GM12892 (cell line): ENCODE measurements at regions not wholly inside any gene's neighbourhood (a gene's known extent, or its start where the extent isn't known, plus 50 kb on each side); places are given as distances from the start of the nearest gene placed in this dataset.

Source experiments
- POLR2A ChIP-seq: IDR thresholded peaks from 2 replicates; pipeline ENCODE4 v1.6.1; 2011; ENCODE audit warnings: low read depth, low read length, control low read depth
- POLR2AphosphoS5 ChIP-seq: IDR thresholded peaks from 2 replicates; pipeline ENCODE4 v1.6.1; 2011; ENCODE audit warnings: low read depth, low read length, control low read depth

DNA sequence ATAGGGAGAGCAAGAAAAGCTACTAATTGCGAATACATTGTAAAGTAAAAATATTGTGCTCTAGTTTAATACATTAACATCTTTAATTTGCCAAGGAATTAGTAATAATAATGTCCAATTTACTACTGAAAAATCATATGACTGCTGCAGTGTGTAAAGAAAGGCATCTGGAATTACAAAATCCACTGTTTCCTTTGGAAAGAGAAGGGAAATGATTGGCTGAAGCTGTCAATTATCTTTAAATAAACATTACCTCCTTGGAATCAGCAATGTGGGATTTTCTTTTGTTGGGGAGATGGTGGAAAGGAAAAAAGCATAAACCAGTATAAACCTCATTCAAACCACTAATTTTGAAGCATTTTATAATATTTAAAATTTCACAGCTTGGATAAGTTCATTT, 276.0 kb downstream of the MAP2K6 start:
- no peak for TF ChIP-seq POLR2A
- no peak for TF ChIP-seq POLR2AphosphoS5
